SK-N-SH treated with all-trans-retinoic acid at 6 μM for 48 hours (cell line): ENCODE measurements at regions not wholly inside any gene's neighbourhood (a gene's known extent, or its start where the extent isn't known, plus 50 kb on each side); places are given as distances from the start of the nearest gene placed in this dataset.

ENCODE experiments used
- ATAC-seq: fragments of 200-7000 bp; cut with Tn5 transposase; 3 replicates; pipeline ENCODE4 v1.9.1; 2020; ENCODE audit warnings: mild to moderate bottlenecking, moderate library complexity
- ARNTL ChIP-seq: fragments of 450-650 bp; formaldehyde crosslinking; IDR thresholded peaks from 2 replicates; pipeline ENCODE4 v1.5.0; 2020; ENCODE audit warnings: low read depth, mild to moderate bottlenecking, moderate library complexity, borderline replicate concordance
- BACH2 ChIP-seq: fragments of 250-450 bp; sonication (Bioruptor Pico); IDR thresholded peaks from 2 replicates; pipeline ENCODE4 v1.9.0; 2021; ENCODE audit warnings: mild to moderate bottlenecking, borderline replicate concordance
- CREB5 ChIP-seq: fragments of 250-450 bp; sonication (Bioruptor Pico); IDR thresholded peaks from 2 replicates; pipeline ENCODE4 v1.5.1; 2020; ENCODE audit warnings: low read depth, mild to moderate bottlenecking, moderate library complexity
- CSDC2 ChIP-seq: fragments of 250-450 bp; sonication (Bioruptor Pico); IDR thresholded peaks from 2 replicates; pipeline ENCODE4 v1.5.0; 2020; ENCODE audit warnings: mild to moderate bottlenecking, moderate library complexity
- CSRNP3 ChIP-seq: fragments of 250-450 bp; sonication (Bioruptor Pico); IDR thresholded peaks from 2 replicates; pipeline ENCODE4 v1.5.1; 2021; ENCODE audit warnings: mild to moderate bottlenecking, moderate library complexity
- ESRRG ChIP-seq: fragments of 250-450 bp; sonication (Bioruptor Pico); IDR thresholded peaks from 2 replicates; pipeline ENCODE4 v1.6.1; 2021; ENCODE audit warnings: mild to moderate bottlenecking
- GLIS3 ChIP-seq: fragments of 250-450 bp; sonication (Bioruptor Pico); IDR thresholded peaks from 2 replicates; pipeline ENCODE4 v1.5.0; 2020; ENCODE audit warnings: mild to moderate bottlenecking, moderate library complexity
- PATZ1 ChIP-seq: fragments of 250-450 bp; sonication (Bioruptor Pico); IDR thresholded peaks from 2 replicates; pipeline ENCODE4 v1.8.0; 2020; ENCODE audit warnings: mild to moderate bottlenecking, moderate library complexity, borderline replicate concordance
- PPARA ChIP-seq: fragments of 250-450 bp; sonication (Bioruptor Pico); IDR thresholded peaks from 2 replicates; pipeline ENCODE4 v1.5.0; 2020; ENCODE audit warnings: mild to moderate bottlenecking, borderline replicate concordance
- RARB ChIP-seq: fragments of 250-450 bp; sonication (Bioruptor Pico); IDR thresholded peaks from 2 replicates; pipeline ENCODE4 v1.8.0; 2021; ENCODE audit warnings: mild to moderate bottlenecking, moderate library complexity
- SNAI2 ChIP-seq: fragments of 250-450 bp; sonication (Bioruptor Pico); IDR thresholded peaks from 2 replicates; pipeline ENCODE4 v1.5.0; 2020; ENCODE audit warnings: mild to moderate bottlenecking, moderate library complexity
- TCF4 ChIP-seq: fragments of 250-450 bp; sonication (Bioruptor Pico); IDR thresholded peaks from 2 replicates; pipeline ENCODE4 v1.8.0; 2021; ENCODE audit warnings: mild to moderate bottlenecking, moderate library complexity, borderline replicate concordance
- TOX ChIP-seq: fragments of 250-450 bp; sonication (Bioruptor Pico); IDR thresholded peaks from 2 replicates; pipeline ENCODE4 v1.8.0; 2021; ENCODE audit warnings: mild to moderate bottlenecking, moderate library complexity, borderline replicate concordance
- TSHZ2 ChIP-seq: fragments of 250-450 bp; sonication (Bioruptor Pico); IDR thresholded peaks from 2 replicates; pipeline ENCODE4 v1.5.0; 2020; ENCODE audit warnings: mild to moderate bottlenecking, moderate library complexity
- ZC3H10 ChIP-seq: fragments of 250-450 bp; sonication (Bioruptor Pico); IDR thresholded peaks from 2 replicates; pipeline ENCODE4 v1.5.1; 2021; ENCODE audit warnings: mild to moderate bottlenecking, moderate library complexity
- ZFP3 ChIP-seq: fragments of 250-450 bp; sonication (Bioruptor Pico); IDR thresholded peaks from 2 replicates; pipeline ENCODE4 v1.5.0; 2020; ENCODE audit warnings: mild to moderate bottlenecking, moderate library complexity
- ZFP30 ChIP-seq: fragments of 450-650 bp; formaldehyde crosslinking; IDR thresholded peaks from 2 replicates; pipeline ENCODE4 v1.5.0; 2022; ENCODE audit warnings: mild to moderate bottlenecking, moderate library complexity
- ZNF565 ChIP-seq: fragments of 450-650 bp; formaldehyde crosslinking; conservative IDR thresholded peaks from 2 replicates; pipeline ENCODE4 v1.5.0; 2020; ENCODE audit warnings: low read depth, mild to moderate bottlenecking, moderate library complexity
- ZNF70 ChIP-seq: fragments of 450-650 bp; formaldehyde crosslinking; IDR thresholded peaks from 2 replicates; pipeline ENCODE4 v1.5.0; 2020; ENCODE audit warnings: mild to moderate bottlenecking, moderate library complexity
- ZNF8 ChIP-seq: fragments of 450-650 bp; formaldehyde crosslinking; IDR thresholded peaks from 2 replicates; pipeline ENCODE4 v1.5.0; 2020; ENCODE audit warnings: mild to moderate bottlenecking, moderate library complexity
- TF ChIP-seq, protein P1 (sequence below): fragments of 250-450 bp; sonication (Bioruptor Pico); IDR thresholded peaks from 2 replicates; pipeline ENCODE4 v1.8.0; 2021; ENCODE audit warnings: low read depth, mild to moderate bottlenecking, moderate library complexity, borderline replicate concordance

DNA sequence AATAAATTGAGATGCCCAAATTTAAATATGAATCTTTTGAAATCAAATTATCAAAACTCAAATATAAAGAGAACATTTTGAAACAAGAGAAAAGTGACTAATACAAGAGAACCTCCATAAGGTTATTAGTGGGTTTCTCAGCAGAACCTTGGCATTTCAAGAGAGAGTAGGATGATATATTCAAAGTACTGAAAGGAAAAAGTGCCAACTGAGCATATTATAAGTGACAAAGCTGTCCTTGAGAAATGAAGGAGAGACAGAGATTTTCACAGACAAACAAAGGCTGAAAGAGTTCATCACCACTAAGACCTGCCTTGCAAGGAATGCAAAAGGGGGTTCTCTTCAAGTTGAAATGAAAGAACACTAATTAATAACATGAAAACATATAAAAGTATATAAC is 366.0 kb downstream of the HINT1 start:
- ATAC-seq, result no peak

DNA sequence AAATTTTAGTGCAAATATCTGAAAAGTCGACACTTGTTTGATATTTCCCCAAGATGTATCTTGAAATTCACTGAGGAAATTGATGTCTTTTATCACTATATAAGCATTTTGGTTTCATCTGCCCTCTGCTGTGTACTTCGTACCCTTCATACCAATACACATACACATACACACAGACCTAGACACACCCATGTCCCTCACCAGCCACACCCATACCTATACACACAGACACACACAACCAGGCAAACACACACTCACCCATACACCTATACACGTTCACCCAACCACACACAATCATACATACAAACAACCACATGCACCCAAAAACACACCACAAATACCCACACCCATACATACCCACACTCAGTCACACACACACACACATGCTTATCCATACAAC is 367.8 kb downstream of the HINT1 start:
- TF ChIP-seq PPARA (CRISPR knock-in tag), result no peak
- no peak for ATAC-seq

More for the DNA sequence above, 366.0 kb downstream of the HINT1 start:
- TF ChIP-seq ZNF565 (no peak), SNAI2 (no peak), RARB (CRISPR knock-in tag) (no peak), ZC3H10 (CRISPR knock-in tag) (no peak), GLIS3 (CRISPR knock-in tag) (no peak), TOX (CRISPR knock-in tag) (no peak), TCF4 (CRISPR knock-in tag) (no peak), BACH2 (no peak)

GRCh38 chr5:130796902-130797301 is 368.2 kb downstream of the HINT1 start:
- TF ChIP-seq CSRNP3 (no peak), PPARA (CRISPR knock-in tag) (no peak), ZNF8 (CRISPR knock-in tag) (no peak), CREB5 (CRISPR knock-in tag) (no peak), ZNF70 (CRISPR knock-in tag) (no peak), CSDC2 (CRISPR knock-in tag) (no peak), PATZ1 (no peak), SNAI2 (no peak), ZFP3 (CRISPR knock-in tag) (no peak), ARNTL (CRISPR knock-in tag) (no peak)
- ATAC-seq, result no peak

DNA sequence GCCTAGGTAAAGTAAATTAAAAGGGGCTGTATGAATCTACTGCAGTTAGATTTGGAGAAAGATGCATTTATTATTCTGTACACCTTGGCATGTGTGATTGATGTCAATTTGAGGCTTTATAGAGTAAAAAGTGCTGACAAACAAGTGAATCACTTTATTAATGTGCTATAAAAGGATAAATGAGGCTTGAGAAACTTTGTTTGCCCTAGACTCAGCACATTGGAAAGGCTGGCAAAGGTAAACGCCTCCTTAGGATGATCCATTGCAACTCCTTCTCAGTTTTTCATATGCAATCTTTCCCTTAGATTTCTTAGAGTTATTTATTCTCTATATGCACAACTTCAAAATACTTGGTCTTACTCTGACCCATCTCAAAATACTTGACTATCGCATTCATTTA is 369.0 kb downstream of the HINT1 start:
- no peak for TF ChIP-seq ZNF70 (CRISPR knock-in tag)
- no peak for TF ChIP-seq ZFP3 (CRISPR knock-in tag)
- TF ChIP-seq TOX (CRISPR knock-in tag), result no peak
- no peak for TF ChIP-seq SNAI2
- no peak for TF ChIP-seq PPARA (CRISPR knock-in tag)
- no peak for TF ChIP-seq CSDC2 (CRISPR knock-in tag)
- TF ChIP-seq ZFP30 (CRISPR knock-in tag), result no peak
- TF ChIP-seq BACH2, result no peak
- no peak for TF ChIP-seq TSHZ2
- no peak for TF ChIP-seq CREB5 (CRISPR knock-in tag)
- no peak for TF ChIP-seq ZNF565
- no peak for TF ChIP-seq ZC3H10 (CRISPR knock-in tag)
- no peak for TF ChIP-seq ESRRG (CRISPR knock-in tag)
- no peak for TF ChIP-seq ARNTL (CRISPR knock-in tag)
- TF ChIP-seq, protein P1, sequence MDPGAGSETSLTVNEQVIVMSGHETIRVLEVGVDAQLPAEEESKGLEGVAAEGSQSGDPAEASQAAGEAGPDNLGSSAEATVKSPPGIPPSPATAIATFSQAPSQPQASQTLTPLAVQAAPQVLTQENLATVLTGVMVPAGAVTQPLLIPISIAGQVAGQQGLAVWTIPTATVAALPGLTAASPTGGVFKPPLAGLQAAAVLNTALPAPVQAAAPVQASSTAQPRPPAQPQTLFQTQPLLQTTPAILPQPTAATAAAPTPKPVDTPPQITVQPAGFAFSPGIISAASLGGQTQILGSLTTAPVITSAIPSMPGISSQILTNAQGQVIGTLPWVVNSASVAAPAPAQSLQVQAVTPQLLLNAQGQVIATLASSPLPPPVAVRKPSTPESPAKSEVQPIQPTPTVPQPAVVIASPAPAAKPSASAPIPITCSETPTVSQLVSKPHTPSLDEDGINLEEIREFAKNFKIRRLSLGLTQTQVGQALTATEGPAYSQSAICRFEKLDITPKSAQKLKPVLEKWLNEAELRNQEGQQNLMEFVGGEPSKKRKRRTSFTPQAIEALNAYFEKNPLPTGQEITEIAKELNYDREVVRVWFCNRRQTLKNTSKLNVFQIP (CRISPR knock-in tag), result no peak
- ATAC-seq, result no peak
